ENCODE measurements at regions not wholly inside any gene's neighbourhood (a gene's known extent, or its start where the extent isn't known, plus 50 kb on each side); places are given as distances from the start of the nearest gene placed in this dataset.
A peak's percentile ranks its signal among the peaks of the same experiment; 100 is the strongest.
"Not testable (repeated sequence)": the region's sequence is repeated elsewhere in the genome, so short reads cannot be mapped to it uniquely, and the experiment has no call there.

- H3K27me3 Mint-ChIP-seq; H3K27ac ChIP-seq (ENCODE audit: low read length); H3K36me3 Mint-ChIP-seq; POLR2A ChIA-PET; DNase-seq; ATAC-seq (replicated peaks in 1 of 4); H3K4me1 ChIP-seq (ENCODE audit: control insufficient read depth in 1 of 2, extremely low read depth in 1 of 2, insufficient read depth in 2 of 2, low read length in 2 of 2); H3K4me1 Mint-ChIP-seq; H3K27me3 ChIP-seq (replicated peaks in 1 of 2; ENCODE audit: control insufficient read depth in 2 of 2, extremely low read depth in 1 of 2, insufficient read depth in 2 of 2, low read length in 1 of 2); CTCF ChIA-PET; H3K9me3 ChIP-seq; H3K27ac Mint-ChIP-seq; H3K4me3 Mint-ChIP-seq; H3K36me3 ChIP-seq (ENCODE audit: control insufficient read depth in 2 of 2, extremely low read depth in 1 of 2, insufficient read depth in 1 of 2, low read length in 1 of 2); H3K4me3 ChIP-seq (ENCODE audit: control insufficient read depth in 1 of 2, extremely low read depth in 1 of 2, low read length in 1 of 2): not testable (repeated sequence)
- WGBS (ENCODE audit: insufficient coverage) = 100% methylated on average over 2 of the region's 8 CpGs
- peaks cover 10 to 21% (median 21%) of the 10 kb centered on the region in 3 donors for H3K9me3 Mint-ChIP-seq
Observed at GRCh38 chr5:40417046-40417810, 262.5 kb upstream of the PTGER4 start.

GRCh38 chr5:40416588-40416987 lies 263.1 kb upstream of the PTGER4 start:
- Histone ChIP-seq H3K4me1 (ENCODE audit: control insufficient read depth in 1 of 2, extremely low read depth in 1 of 2, insufficient read depth in 2 of 2, low read length in 2 of 2) (peaks cover 2 to 5% of the 10 kb centered on the region in 2 experiments), H3K4me3 (ENCODE audit: control insufficient read depth in 1 of 2, extremely low read depth in 1 of 2, low read length in 1 of 2) (no peak overlapping the region), H3K36me3 (ENCODE audit: control insufficient read depth in 2 of 2, extremely low read depth in 1 of 2, insufficient read depth in 1 of 2, low read length in 1 of 2) (no peaks in the 10 kb centered on the region), H3K27ac (ENCODE audit: low read length) (no peak overlapping the region), H3K27me3 (replicated peaks in 1 of 2; ENCODE audit: control insufficient read depth in 2 of 2, extremely low read depth in 1 of 2, insufficient read depth in 2 of 2, low read length in 1 of 2) (no peaks in the 10 kb centered on the region), H3K9me3 (no peaks in the 10 kb centered on the region)
- Mint-ChIP-seq H3K4me1 (peaks cover 7 to 10% (median 8%) of the 10 kb centered on the region in 3 donors), H3K27ac (no peak overlapping the region), H3K36me3 (peaks cover 4% of the 10 kb centered on the region), H3K4me3 (no peak overlapping the region), H3K9me3 (peaks cover 6 to 18% (median 14%) of the 10 kb centered on the region in 3 donors), H3K27me3 (no peaks in the 10 kb centered on the region)
- no peak for DNase-seq
- ChIA-PET POLR2A (no interaction called here), CTCF (no interaction called here)
- ATAC-seq (replicated peaks in 1 of 4) = no peak

- POLR2A ChIA-PET = interaction anchor here in 1 of 2 donors (2.1 kb wide), 1 partner anchor 16 kb away, joined by 7 read pairs; no protein-coding TSS in a partner anchor
- H3K36me3 ChIP-seq (ENCODE audit: control insufficient read depth in 2 of 2, extremely low read depth in 1 of 2, insufficient read depth in 1 of 2, low read length in 1 of 2) = no peaks in the 10 kb centered on the region
- H3K9me3 Mint-ChIP-seq = peaks cover 5 to 17% (median 10%) of the 10 kb centered on the region in 3 donors
- H3K27me3 Mint-ChIP-seq = no peaks in the 10 kb centered on the region
- H3K4me3 Mint-ChIP-seq = no peak overlapping the region
- H3K4me1 ChIP-seq (ENCODE audit: control insufficient read depth in 1 of 2, extremely low read depth in 1 of 2, insufficient read depth in 2 of 2, low read length in 2 of 2) = peaks cover 7 to 9% of the 10 kb centered on the region in 2 experiments
- DNase-seq (no peak), ATAC-seq (replicated peaks in 1 of 4) (no peak)
- no peaks in the 10 kb centered on the region for H3K9me3 ChIP-seq
- no peak overlapping the region for H3K27ac ChIP-seq (ENCODE audit: low read length)
- no peak overlapping the region for H3K4me3 ChIP-seq (ENCODE audit: control insufficient read depth in 1 of 2, extremely low read depth in 1 of 2, low read length in 1 of 2)
- peaks cover 4% of the 10 kb centered on the region for H3K36me3 Mint-ChIP-seq
- no peaks in the 10 kb centered on the region for H3K27me3 ChIP-seq (replicated peaks in 1 of 2; ENCODE audit: control insufficient read depth in 2 of 2, extremely low read depth in 1 of 2, insufficient read depth in 2 of 2, low read length in 1 of 2)
- no peak overlapping the region for H3K27ac Mint-ChIP-seq
- H3K4me1 Mint-ChIP-seq = peaks cover 12 to 15% (median 13%) of the 10 kb centered on the region in 3 donors
- CTCF ChIA-PET = interaction anchor here in 1 of 2 donors (1.2 kb wide), 1 partner anchor 12 kb away, joined by 3 read pairs; no protein-coding TSS in a partner anchor
Observed at GRCh38 chr5:40416098-40416497, 263.6 kb upstream of the PTGER4 start.

GRCh38 chr5:40414922-40415321 lies 264.8 kb upstream of the PTGER4 start:
- ChIA-PET CTCF (interaction anchor here in 1 of 2 donors (1.2 kb wide), 1 partner anchor 13 kb away, joined by 3 read pairs; no protein-coding TSS in a partner anchor), POLR2A (interaction anchor here in 1 of 2 donors (0.7 to 2.1 kb wide), 2 partner anchors 17 to 263 kb away, joined by 3 to 7 read pairs; no protein-coding TSS in a partner anchor)
- H3K36me3 Mint-ChIP-seq = peaks cover 4% of the 10 kb centered on the region
- Histone ChIP-seq H3K27me3 (replicated peaks in 1 of 2; ENCODE audit: control insufficient read depth in 2 of 2, extremely low read depth in 1 of 2, insufficient read depth in 2 of 2, low read length in 1 of 2) (no peaks in the 10 kb centered on the region), H3K4me1 (ENCODE audit: control insufficient read depth in 1 of 2, extremely low read depth in 1 of 2, insufficient read depth in 2 of 2, low read length in 2 of 2) (peaks cover 14 to 18% of the 10 kb centered on the region in 2 experiments), H3K27ac (ENCODE audit: low read length) (no peak overlapping the region), H3K9me3 (no peaks in the 10 kb centered on the region), H3K4me3 (ENCODE audit: control insufficient read depth in 1 of 2, extremely low read depth in 1 of 2, low read length in 1 of 2) (no peak overlapping the region), H3K36me3 (ENCODE audit: control insufficient read depth in 2 of 2, extremely low read depth in 1 of 2, insufficient read depth in 1 of 2, low read length in 1 of 2) (no peaks in the 10 kb centered on the region)
- no peaks in the 10 kb centered on the region for H3K27me3 Mint-ChIP-seq
- no peak for DNase-seq
- H3K27ac Mint-ChIP-seq = no peak overlapping the region
- H3K4me3 Mint-ChIP-seq = no peak overlapping the region
- no CpG with 5 or more reads among the region's 4 CpGs for WGBS (ENCODE audit: insufficient coverage)
- H3K9me3 Mint-ChIP-seq = peaks cover 0 to 16% (median under 1%) of the 10 kb centered on the region in 3 donors
- no peak for ATAC-seq (replicated peaks in 1 of 4)
- peaks cover 20 to 26% (median 24%) of the 10 kb centered on the region in 3 donors for H3K4me1 Mint-ChIP-seq

- H3K4me1 Mint-ChIP-seq = peaks cover 32 to 36% (median 35%) of the 10 kb centered on the region in 3 donors
- ATAC-seq (replicated peaks in 1 of 4) (no peak), DNase-seq (no peak)
- no peaks in the 10 kb centered on the region for H3K9me3 ChIP-seq
- peaks cover 0 to 13% (median 0%) of the 10 kb centered on the region in 3 donors for H3K9me3 Mint-ChIP-seq
- H3K36me3 ChIP-seq (ENCODE audit: control insufficient read depth in 2 of 2, extremely low read depth in 1 of 2, insufficient read depth in 1 of 2, low read length in 1 of 2) = no peaks in the 10 kb centered on the region
- peaks cover 20 to 28% of the 10 kb centered on the region in 2 experiments for H3K4me1 ChIP-seq (ENCODE audit: control insufficient read depth in 1 of 2, extremely low read depth in 1 of 2, insufficient read depth in 2 of 2, low read length in 2 of 2)
- peak overlapping the region in 1 of 2 donors; percentile 16 for H3K27ac Mint-ChIP-seq
- H3K27me3 Mint-ChIP-seq = no peaks in the 10 kb centered on the region
- peaks cover under 1% of the 10 kb centered on the region for H3K36me3 Mint-ChIP-seq
- H3K27me3 ChIP-seq (replicated peaks in 1 of 2; ENCODE audit: control insufficient read depth in 2 of 2, extremely low read depth in 1 of 2, insufficient read depth in 2 of 2, low read length in 1 of 2) = no peaks in the 10 kb centered on the region
- no peak overlapping the region for H3K27ac ChIP-seq (ENCODE audit: low read length)
- no CpG with 5 or more reads among the region's 4 CpGs for WGBS (ENCODE audit: insufficient coverage)
- POLR2A ChIA-PET = interaction anchor here in 1 of 2 donors (2.1 kb wide), 1 partner anchor 18 kb away, joined by 7 read pairs; no protein-coding TSS in a partner anchor
- no peak overlapping the region for H3K4me3 Mint-ChIP-seq
- no peak overlapping the region for H3K4me3 ChIP-seq (ENCODE audit: control insufficient read depth in 1 of 2, extremely low read depth in 1 of 2, low read length in 1 of 2)
- CTCF ChIA-PET = interaction anchor here in 1 of 2 donors (0.6 kb wide), 1 partner anchor 256 kb away, joined by 4 read pairs; no protein-coding TSS in a partner anchor
Observed at GRCh38 chr5:40413743-40414142, 266.0 kb upstream of the PTGER4 start.

- H3K36me3 Mint-ChIP-seq = no peaks in the 10 kb centered on the region
- no peaks in the 10 kb centered on the region for H3K9me3 ChIP-seq
- H3K36me3 ChIP-seq (ENCODE audit: control insufficient read depth in 2 of 2, extremely low read depth in 1 of 2, insufficient read depth in 1 of 2, low read length in 1 of 2) = no peaks in the 10 kb centered on the region
- no CpG with 5 or more reads among the region's 1 CpG for WGBS (ENCODE audit: insufficient coverage)
- H3K4me1 ChIP-seq (ENCODE audit: control insufficient read depth in 1 of 2, extremely low read depth in 1 of 2, insufficient read depth in 2 of 2, low read length in 2 of 2) = peaks cover 28 to 34% of the 10 kb centered on the region in 2 experiments
- H3K27me3 ChIP-seq (replicated peaks in 1 of 2; ENCODE audit: control insufficient read depth in 2 of 2, extremely low read depth in 1 of 2, insufficient read depth in 2 of 2, low read length in 1 of 2) = no peaks in the 10 kb centered on the region
- POLR2A ChIA-PET = interaction anchor here (0.6 to 4.1 kb wide), 8 partner anchors 12 to 1234 kb away, joined by 3 to 52 read pairs (median 4); no protein-coding TSS in a partner anchor
- ATAC-seq (replicated peaks in 1 of 4) (no peak), DNase-seq (no peak)
- H3K4me1 Mint-ChIP-seq = peaks cover 40 to 45% (median 43%) of the 10 kb centered on the region in 3 donors
- H3K9me3 Mint-ChIP-seq = peaks cover 0 to 6% (median 0%) of the 10 kb centered on the region in 3 donors
- CTCF ChIA-PET = interaction anchor here (0.6 to 1.4 kb wide), 6 partner anchors 14 to 321 kb away, joined by 3 to 6 read pairs (median 4); no protein-coding TSS in a partner anchor
- H3K4me3 Mint-ChIP-seq = no peak overlapping the region
- no peak overlapping the region for H3K4me3 ChIP-seq (ENCODE audit: control insufficient read depth in 1 of 2, extremely low read depth in 1 of 2, low read length in 1 of 2)
- H3K27ac Mint-ChIP-seq = peak overlapping the region in 1 of 2 donors; percentile 98
- H3K27me3 Mint-ChIP-seq = no peaks in the 10 kb centered on the region
- no peak overlapping the region for H3K27ac ChIP-seq (ENCODE audit: low read length)
Observed at GRCh38 chr5:40412771-40413170, 266.9 kb upstream of the PTGER4 start.

Data from T-cell (primary cell).